Stomach (tissue), 4 donors: ENCODE measurements at regions not wholly inside any gene's neighbourhood (a gene's known extent, or its start where the extent isn't known, plus 50 kb on each side); places are given as distances from the start of the nearest gene placed in this dataset.

Experiments
- POLR2AphosphoS5 ChIP-seq, 3 donors: sonication (generic); formaldehyde crosslinking; IDR thresholded peaks; one replicate each; pipeline ENCODE4 v1.6.1; 2016; ENCODE audit warnings: antibody characterized with exemption in 3 of 3
- TF ChIP-seq, protein P1 (sequence below), 7 experiments: fragments of 450-650 bp in 4 of 7; fragments of 200-600 bp in 3 of 7; sonication (generic) in 3 of 7; IDR thresholded peaks; one replicate each; pipeline ENCODE4 v1.5.1; 2016 to 2019; ENCODE audit warnings: antibody characterized with exemption in 7 of 7, control low read depth in 2 of 7, mild to moderate bottlenecking in 1 of 7

DNA sequence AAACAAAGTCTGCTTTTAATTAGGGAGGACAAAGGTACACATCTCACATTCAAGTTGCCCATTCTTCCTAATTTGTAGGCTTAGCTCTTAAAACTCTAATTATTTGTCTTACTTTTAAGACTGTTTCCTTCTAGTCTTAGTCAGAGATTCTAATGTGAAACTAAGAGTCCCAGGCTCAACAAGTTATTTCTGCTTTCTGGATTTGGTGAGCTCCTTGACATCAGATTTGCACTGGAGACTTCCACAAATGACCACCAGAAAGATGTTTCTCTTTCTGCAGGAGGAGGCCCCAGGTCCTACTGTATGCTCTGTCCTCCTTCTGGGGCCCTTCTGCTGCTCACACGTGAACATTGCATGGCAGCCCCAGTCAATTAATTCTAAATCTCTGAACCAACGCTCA lies 194.2 kb upstream of the JUN start:
- TF ChIP-seq, protein P1, sequence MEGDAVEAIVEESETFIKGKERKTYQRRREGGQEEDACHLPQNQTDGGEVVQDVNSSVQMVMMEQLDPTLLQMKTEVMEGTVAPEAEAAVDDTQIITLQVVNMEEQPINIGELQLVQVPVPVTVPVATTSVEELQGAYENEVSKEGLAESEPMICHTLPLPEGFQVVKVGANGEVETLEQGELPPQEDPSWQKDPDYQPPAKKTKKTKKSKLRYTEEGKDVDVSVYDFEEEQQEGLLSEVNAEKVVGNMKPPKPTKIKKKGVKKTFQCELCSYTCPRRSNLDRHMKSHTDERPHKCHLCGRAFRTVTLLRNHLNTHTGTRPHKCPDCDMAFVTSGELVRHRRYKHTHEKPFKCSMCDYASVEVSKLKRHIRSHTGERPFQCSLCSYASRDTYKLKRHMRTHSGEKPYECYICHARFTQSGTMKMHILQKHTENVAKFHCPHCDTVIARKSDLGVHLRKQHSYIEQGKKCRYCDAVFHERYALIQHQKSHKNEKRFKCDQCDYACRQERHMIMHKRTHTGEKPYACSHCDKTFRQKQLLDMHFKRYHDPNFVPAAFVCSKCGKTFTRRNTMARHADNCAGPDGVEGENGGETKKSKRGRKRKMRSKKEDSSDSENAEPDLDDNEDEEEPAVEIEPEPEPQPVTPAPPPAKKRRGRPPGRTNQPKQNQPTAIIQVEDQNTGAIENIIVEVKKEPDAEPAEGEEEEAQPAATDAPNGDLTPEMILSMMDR (IDR thresholded peaks at IDR 0.05) = no peak
- no peak for TF ChIP-seq POLR2AphosphoS5 (IDR thresholded peaks at IDR 0.05)
